IMR-90 (cell line): ENCODE measurements at regions not wholly inside any gene's neighbourhood (a gene's known extent, or its start where the extent isn't known, plus 50 kb on each side); places are given as distances from the start of the nearest gene placed in this dataset.

ENCODE experiments used
- ATAC-seq: fragments of 200-7000 bp; cut with Tn5 transposase; 2 replicates; pipeline ENCODE4 v1.9.1; 2020; ENCODE audit warnings: low read depth, mild to moderate bottlenecking, moderate library complexity
- BruUV-seq: library from RNA; stranded (reverse); fragments of 400-500 nt; replicated peaks from 2 replicates; lab custom pipeline; 2021; lab: Mats Ljungman, UMichigan
- CTCF ChIA-PET: fragments of 300-600 bp; formaldehyde crosslinking; extraction: SDS; loops from one replicate; lab custom pipeline; 2021; ENCODE audit warnings: antibody characterized with exemption; lab: Yijun Ruan, JAX
- POLR2A ChIA-PET: fragments of 300-600 bp; sonication (Branson Sonifier 250); formaldehyde crosslinking; loops from one replicate; lab custom pipeline; 2022; ENCODE audit warnings: antibody characterized with exemption; ENCODE audit not compliant: unreplicated experiment; lab: Charles Lee
- DNase-seq: peaks from one replicate; pipeline ENCODE4 v3.0.0; 2013
- H2AFZ ChIP-seq: replicated peaks from 2 replicates; pipeline ENCODE3; 2013; ENCODE audit warnings: low read length, mild to moderate bottlenecking; ENCODE audit not compliant: poor library complexity
- H2AK5ac ChIP-seq: 2 replicates; pipeline ENCODE4 v1.6.1; 2013; ENCODE audit warnings: low read depth, low read length, inconsistent platforms
- H2AK9ac ChIP-seq: replicated peaks from 2 replicates; pipeline ENCODE3; 2013; ENCODE audit warnings: mild to moderate bottlenecking, low read depth, low read length, moderate library complexity; ENCODE audit not compliant: poor library complexity
- H2BK120ac ChIP-seq: 2 replicates; pipeline ENCODE4 v1.6.1; 2013; ENCODE audit warnings: low read depth, low read length, inconsistent platforms
- H2BK15ac ChIP-seq: 3 replicates; pipeline ENCODE4 v1.6.1; 2013; ENCODE audit warnings: low read depth, low read length, inconsistent platforms
- H2BK20ac ChIP-seq: 2 replicates; pipeline ENCODE4 v1.6.1; 2013; ENCODE audit warnings: low read depth, mild to moderate bottlenecking, inconsistent platforms, low read length, moderate library complexity
- H2BK5ac ChIP-seq: 2 replicates; pipeline ENCODE4 v1.6.1; 2013; ENCODE audit warnings: mild to moderate bottlenecking, low read depth, low read length, inconsistent platforms; ENCODE audit not compliant: poor library complexity, severe bottlenecking
- H3K14ac ChIP-seq: replicated peaks from 2 replicates; pipeline ENCODE4 v1.6.1; 2013; ENCODE audit warnings: low read depth, low read length, inconsistent platforms
- H3K18ac ChIP-seq: 2 replicates; pipeline ENCODE4 v1.6.1; 2013; ENCODE audit warnings: low read depth, low read length, control low read depth
- H3K23ac ChIP-seq: 2 replicates; pipeline ENCODE4 v1.6.1; 2013; ENCODE audit warnings: low read depth, low read length, inconsistent platforms
- H3K27ac ChIP-seq: 2 replicates; pipeline ENCODE4 v1.5.1; 2013; ENCODE audit warnings: mild to moderate bottlenecking, control low read depth, low read length; ENCODE audit not compliant: insufficient read depth
- H3K27me3 ChIP-seq: 2 replicates; pipeline ENCODE4 v1.6.1; 2013; ENCODE audit warnings: low read length; ENCODE audit not compliant: control insufficient read depth, insufficient read depth
- H3K36me3 ChIP-seq: 2 replicates; pipeline ENCODE4 v1.6.1; 2013; ENCODE audit warnings: low read length, mixed read lengths; ENCODE audit not compliant: control insufficient read depth, insufficient read depth
- H3K4ac ChIP-seq: 2 replicates; pipeline ENCODE4 v1.6.1; 2013; ENCODE audit warnings: low read depth, low read length, inconsistent platforms
- H3K4me1 ChIP-seq: 2 replicates; pipeline ENCODE4 v1.6.1; 2013; ENCODE audit warnings: low read length, mixed read lengths; ENCODE audit not compliant: control insufficient read depth, insufficient read depth
- H3K4me2 ChIP-seq: 2 replicates; pipeline ENCODE4 v1.6.1; 2013; ENCODE audit warnings: low read depth, mild to moderate bottlenecking, control low read depth, low read length, moderate library complexity
- H3K4me3 ChIP-seq: 2 replicates; pipeline ENCODE4 v1.5.1; 2013; ENCODE audit warnings: low read depth, mild to moderate bottlenecking, control low read depth, low read length, moderate library complexity; ENCODE audit not compliant: insufficient read depth
- H3K56ac ChIP-seq: 2 replicates; pipeline ENCODE4 v1.6.1; 2013; ENCODE audit warnings: low read length, inconsistent platforms; ENCODE audit not compliant: insufficient read depth; ENCODE audit errors: extremely low read depth
- H3K79me1 ChIP-seq, 2 experiments: 2 replicates each; pipeline ENCODE4 v1.6.1; 2013; ENCODE audit warnings: low read length in 2 of 2, inconsistent platforms in 1 of 2, low read depth in 1 of 2
- H3K9ac ChIP-seq: 2 replicates; pipeline ENCODE4 v1.6.1; 2013; ENCODE audit warnings: low read depth, low read length, control low read depth
- H3K9me1 ChIP-seq: 2 replicates; pipeline ENCODE4 v1.6.1; 2013; ENCODE audit warnings: low read length, inconsistent platforms; ENCODE audit not compliant: insufficient read depth
- H3K9me3 ChIP-seq: 2 replicates; pipeline ENCODE4 v1.6.1; 2013; ENCODE audit warnings: low read length; ENCODE audit not compliant: control insufficient read depth, insufficient read depth
- H4K20me1 ChIP-seq: 2 replicates; pipeline ENCODE4 v1.6.1; 2013; ENCODE audit warnings: low read length, inconsistent platforms; ENCODE audit not compliant: insufficient read depth
- H4K5ac ChIP-seq: 2 replicates; pipeline ENCODE4 v1.6.1; 2013; ENCODE audit warnings: mild to moderate bottlenecking, low read depth, low read length, control low read depth
- H4K8ac ChIP-seq, 2 experiments: 2 replicates each; pipeline ENCODE4 v1.6.1; 2013; ENCODE audit warnings: low read depth in 2 of 2, low read length in 2 of 2, control low read depth in 1 of 2, inconsistent platforms in 1 of 2
- H4K91ac ChIP-seq: 2 replicates; pipeline ENCODE4 v1.6.1; 2013; ENCODE audit warnings: low read depth, low read length, inconsistent platforms; ENCODE audit not compliant: insufficient read depth
- CTCF ChIP-seq: conservative IDR thresholded peaks from 2 replicates; pipeline ENCODE4 v1.5.1; 2012; ENCODE audit warnings: mild to moderate bottlenecking, low read depth, low read length, improper control_type of control experiment
- RAD21 ChIP-seq: IDR thresholded peaks from 2 replicates; pipeline ENCODE4 v1.6.1; 2012; ENCODE audit warnings: low read length, improper control_type of control experiment
- RCOR1 ChIP-seq: IDR thresholded peaks from 2 replicates; pipeline ENCODE4 v1.6.1; 2012; ENCODE audit warnings: mild to moderate bottlenecking, low read length, improper control_type of control experiment; ENCODE audit not compliant: insufficient replicate concordance
- WGBS, 2 experiments: methylation state at CpG; one replicate each; pipeline versions ENCODE4 v1.1.5 to v1.1.7; 2013; ENCODE audit warnings: missing lambda C conversion rate in 2 of 2; ENCODE audit not compliant: insufficient read length in 1 of 2; ENCODE audit errors: extremely low coverage in 2 of 2; 5-methylcytosine and 5-hydroxymethylcytosine counted together
- dilution Hi-C: fragments of 300-500 bp; cut with HindIII; formaldehyde crosslinking; loops from one replicate; pipeline ENCODE4 v1.14.3; 2018; ENCODE audit warnings: low sequenced_read_pairs; ENCODE audit not compliant: unreplicated experiment
- in situ Hi-C: fragments of 300-500 bp; cut with MboI; formaldehyde crosslinking; loops from 3 replicates; pipeline ENCODE4 v1.14.3; 2019; ENCODE audit warnings: low sequenced_read_pairs, inconsistent platforms, mixed read lengths
- intact Hi-C: fragments of 100-400 bp; cut with micrococcal nuclease; formaldehyde crosslinking; loops from 2 replicates; pipeline ENCODE4 v1.10.0; 2022

DNA sequence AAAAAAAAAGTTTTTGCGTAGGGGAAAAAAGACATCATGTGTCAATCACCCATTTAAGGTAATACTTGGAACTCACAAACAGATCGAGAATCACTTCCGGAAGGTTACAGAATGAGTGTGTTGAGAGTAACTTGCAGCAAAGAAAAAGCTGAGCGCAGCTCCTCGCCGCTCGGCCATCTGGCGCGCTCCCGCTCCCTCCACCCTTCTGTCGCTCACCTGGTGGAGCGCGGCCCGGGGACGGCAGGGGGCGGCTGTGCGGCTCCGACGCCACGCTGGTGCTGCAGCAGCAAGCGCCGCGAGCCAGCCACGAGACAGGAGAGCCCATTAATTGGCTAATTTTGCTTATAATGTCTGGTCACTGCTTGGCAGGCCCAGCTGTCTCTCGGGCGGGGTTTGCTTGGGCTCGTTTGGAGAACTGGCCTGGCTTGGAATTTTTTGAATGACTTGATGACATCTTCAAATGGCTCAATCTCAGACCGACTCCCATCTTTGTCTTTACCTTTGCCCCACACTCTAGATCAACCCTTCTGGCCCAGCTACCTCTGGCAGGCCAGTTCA is 601.8 kb downstream of the CCDC171 start:
- Histone ChIP-seq H3K36me3 (no peaks in the 10 kb centered on the region), H2AK9ac (peak overlapping the region; percentile 53), H3K27me3 (peaks cover 3% of the 10 kb centered on the region; the same call in 1 of the 2 replicates), H4K20me1 (no peaks in the 10 kb centered on the region), H3K4ac (peak overlapping the region; percentile 16; the same call in 1 of the 2 replicates), H3K27ac (no peak overlapping the region), H3K79me1 (no peaks in the 10 kb centered on the region), H3K4me1 (no peaks in the 10 kb centered on the region), H3K14ac (0 out of 2 replicates have a peak overlapping the region, but pooled peaks have one; percentile 16), H2BK120ac (no peak overlapping the region), H3K9me1 (no peaks in the 10 kb centered on the region), H3K18ac (no peak overlapping the region), H2BK15ac (no peak overlapping the region), H3K4me2 (no peak overlapping the region), H2AFZ (no peak overlapping the region), H2BK5ac (no peak overlapping the region), H3K56ac (no peak overlapping the region), H4K8ac (no peak overlapping the region), H3K4me3 (no peak overlapping the region), H3K9ac (no peak overlapping the region), H3K23ac (no peak overlapping the region), H2AK5ac (no peak overlapping the region), H4K91ac (no peak overlapping the region), H4K5ac (no peak overlapping the region), H3K9me3 (no peaks in the 10 kb centered on the region; the same call in 1 of the 2 replicates), H2BK20ac (no peak overlapping the region)
- ChIA-PET CTCF (interaction anchor here (0.6 to 0.8 kb wide), 3 partner anchors 12 to 167 kb away, joined by 3 to 5 read pairs (median 3); no protein-coding TSS in a partner anchor), POLR2A (no interaction called here)
- in situ Hi-C loops = no loop called here
- ATAC-seq (no peak), DNase-seq (no peak)
- 45% methylated on average over 13 of the region's 28 CpGs; no CpG with 5 or more reads in 1 of the 2 experiments for WGBS, 2 experiments
- dilution Hi-C loops = no loop called here
- intact Hi-C loops = no loop called here
- TF ChIP-seq CTCF (no peak), RAD21 (no peak), RCOR1 (no peak)
- no TSS peak for BruUV-seq
